NB4 (cell line): ENCODE measurements at regions not wholly inside any gene's neighbourhood (a gene's known extent, or its start where the extent isn't known, plus 50 kb on each side); places are given as distances from the start of the nearest gene placed in this dataset.

Source experiments
- POLR2A ChIP-seq: IDR thresholded peaks from 2 replicates; pipeline ENCODE4 v1.6.1; 2011; ENCODE audit warnings: mild to moderate bottlenecking; ENCODE audit not compliant: insufficient read length; ENCODE audit errors: extremely low read depth
- TF ChIP-seq, protein P1 (sequence below): IDR thresholded peaks from one replicate; pipeline ENCODE4 v1.5.1; 2012; ENCODE audit warnings: low read depth, low read length

DNA sequence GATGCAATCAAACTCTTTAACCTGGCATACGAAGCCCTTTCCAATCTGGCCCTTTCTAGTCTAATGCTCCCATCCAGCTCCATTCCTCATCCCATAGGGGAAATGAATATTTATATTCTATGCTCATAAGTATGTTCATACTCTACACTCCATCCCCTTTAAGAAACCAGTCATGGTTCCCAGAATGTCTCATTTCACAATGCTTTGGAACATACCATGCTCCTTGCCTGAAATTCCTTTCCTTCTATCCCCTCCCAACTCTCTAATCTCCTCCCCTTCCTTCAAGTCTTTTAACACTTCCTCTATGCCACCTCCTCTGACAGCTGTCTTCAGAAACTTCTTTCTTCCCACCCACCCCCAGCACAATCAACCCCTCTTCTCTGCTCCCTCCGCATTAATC lies 207.0 kb upstream of the CAND1 start:
- TF ChIP-seq, protein P1, sequence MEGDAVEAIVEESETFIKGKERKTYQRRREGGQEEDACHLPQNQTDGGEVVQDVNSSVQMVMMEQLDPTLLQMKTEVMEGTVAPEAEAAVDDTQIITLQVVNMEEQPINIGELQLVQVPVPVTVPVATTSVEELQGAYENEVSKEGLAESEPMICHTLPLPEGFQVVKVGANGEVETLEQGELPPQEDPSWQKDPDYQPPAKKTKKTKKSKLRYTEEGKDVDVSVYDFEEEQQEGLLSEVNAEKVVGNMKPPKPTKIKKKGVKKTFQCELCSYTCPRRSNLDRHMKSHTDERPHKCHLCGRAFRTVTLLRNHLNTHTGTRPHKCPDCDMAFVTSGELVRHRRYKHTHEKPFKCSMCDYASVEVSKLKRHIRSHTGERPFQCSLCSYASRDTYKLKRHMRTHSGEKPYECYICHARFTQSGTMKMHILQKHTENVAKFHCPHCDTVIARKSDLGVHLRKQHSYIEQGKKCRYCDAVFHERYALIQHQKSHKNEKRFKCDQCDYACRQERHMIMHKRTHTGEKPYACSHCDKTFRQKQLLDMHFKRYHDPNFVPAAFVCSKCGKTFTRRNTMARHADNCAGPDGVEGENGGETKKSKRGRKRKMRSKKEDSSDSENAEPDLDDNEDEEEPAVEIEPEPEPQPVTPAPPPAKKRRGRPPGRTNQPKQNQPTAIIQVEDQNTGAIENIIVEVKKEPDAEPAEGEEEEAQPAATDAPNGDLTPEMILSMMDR, result no peak
- no peak for TF ChIP-seq POLR2A
